ENCODE measurements at regions not wholly inside any gene's neighbourhood (a gene's known extent, or its start where the extent isn't known, plus 50 kb on each side); places are given as distances from the start of the nearest gene placed in this dataset.
"Not testable (repeated sequence)": the region's sequence is repeated elsewhere in the genome, so short reads cannot be mapped to it uniquely, and the experiment has no call there.

- no peak for ATAC-seq (ENCODE audit: low read depth)
- H3K4me1 Mint-ChIP-seq: no peaks in the 10 kb centered on the region
- H3K36me3 Mint-ChIP-seq: no peaks in the 10 kb centered on the region
Observed at GRCh38 chr15:92773340-92773739, 117.8 kb upstream of the FAM174B start.

GRCh38 chr15:92779874-92780273, 120.2 kb upstream of the CHD2 start:
- H3K27ac Mint-ChIP-seq: no peak overlapping the region
- H3K9me3 Mint-ChIP-seq: peaks cover 5% of the 10 kb centered on the region

More at GRCh38 chr15:92773340-92773739, 117.8 kb upstream of the FAM174B start:
- H3K4me3 Mint-ChIP-seq: no peak overlapping the region
- DNase-seq (ENCODE audit: low spot score in 2 of 2): no peak
- H3K9me3 Mint-ChIP-seq: no peaks in the 10 kb centered on the region
- H3K27me3 Mint-ChIP-seq: no peaks in the 10 kb centered on the region
- no peak overlapping the region for H3K27ac Mint-ChIP-seq

GRCh38 chr15:92780843-92781242, 119.3 kb upstream of the CHD2 start:
- Mint-ChIP-seq H3K36me3 (peaks cover 7% of the 10 kb centered on the region), H3K9me3 (peaks cover 5% of the 10 kb centered on the region), H3K27ac (no peak overlapping the region), H3K27me3 (no peaks in the 10 kb centered on the region), H3K4me1 (no peaks in the 10 kb centered on the region), H3K4me3 (no peak overlapping the region)
- DNase-seq (ENCODE audit: low spot score in 2 of 2): no peak
- ATAC-seq (ENCODE audit: low read depth): no peak

More at GRCh38 chr15:92779874-92780273, 120.2 kb upstream of the CHD2 start:
- H3K27me3 Mint-ChIP-seq: no peaks in the 10 kb centered on the region
- DNase-seq (ENCODE audit: low spot score in 2 of 2) (no peak), ATAC-seq (ENCODE audit: low read depth) (no peak)
- H3K36me3 Mint-ChIP-seq: peaks cover 7% of the 10 kb centered on the region
- H3K4me1 Mint-ChIP-seq: no peaks in the 10 kb centered on the region
- no peak overlapping the region for H3K4me3 Mint-ChIP-seq

GRCh38 chr15:92781925-92782453, 118.1 kb upstream of the CHD2 start:
- Mint-ChIP-seq H3K4me1 (no peaks in the 10 kb centered on the region), H3K27ac (no peak overlapping the region), H3K36me3 (peaks cover 8% of the 10 kb centered on the region), H3K9me3 (peaks cover 5% of the 10 kb centered on the region), H3K27me3 (no peaks in the 10 kb centered on the region), H3K4me3 (no peak overlapping the region)
- DNase-seq (ENCODE audit: low spot score in 2 of 2) (no peak), ATAC-seq (ENCODE audit: low read depth) (no peak)

GRCh38 chr15:92787116-92787515, 113.0 kb upstream of the CHD2 start:
- ATAC-seq (ENCODE audit: low read depth) (no peak), DNase-seq (ENCODE audit: low spot score in 2 of 2) (no peak)
- peaks cover 3% of the 10 kb centered on the region for H3K36me3 Mint-ChIP-seq
- H3K27me3 Mint-ChIP-seq: no peaks in the 10 kb centered on the region
- no peak overlapping the region for H3K4me3 Mint-ChIP-seq
- H3K9me3 Mint-ChIP-seq: peaks cover 2% of the 10 kb centered on the region
- H3K27ac Mint-ChIP-seq: no peak overlapping the region
- no peaks in the 10 kb centered on the region for H3K4me1 Mint-ChIP-seq

- H3K27me3 Mint-ChIP-seq: no peaks in the 10 kb centered on the region
- no peak overlapping the region for H3K4me3 Mint-ChIP-seq
- H3K36me3 Mint-ChIP-seq: peaks cover 3% of the 10 kb centered on the region
- peaks cover 2% of the 10 kb centered on the region for H3K9me3 Mint-ChIP-seq
- ATAC-seq (ENCODE audit: low read depth): no peak
- no peaks in the 10 kb centered on the region for H3K4me1 Mint-ChIP-seq
- H3K27ac Mint-ChIP-seq: no peak overlapping the region
- DNase-seq (ENCODE audit: low spot score in 2 of 2): no peak
Observed at GRCh38 chr15:92788196-92788595, 111.9 kb upstream of the CHD2 start.

GRCh38 chr15:92788793-92789192, 111.3 kb upstream of the CHD2 start:
- DNase-seq (ENCODE audit: low spot score in 2 of 2); H3K4me1 Mint-ChIP-seq; H3K27ac Mint-ChIP-seq; ATAC-seq (ENCODE audit: low read depth); H3K27me3 Mint-ChIP-seq; H3K36me3 Mint-ChIP-seq; H3K9me3 Mint-ChIP-seq; H3K4me3 Mint-ChIP-seq: not testable (repeated sequence)

GRCh38 chr15:92796161-92796611, 103.9 kb upstream of the CHD2 start:
- H3K27me3 Mint-ChIP-seq: no peaks in the 10 kb centered on the region
- H3K27ac Mint-ChIP-seq: no peak overlapping the region
- H3K36me3 Mint-ChIP-seq: no peaks in the 10 kb centered on the region
- no peaks in the 10 kb centered on the region for H3K9me3 Mint-ChIP-seq
- DNase-seq (ENCODE audit: low spot score in 2 of 2) (no peak), ATAC-seq (ENCODE audit: low read depth) (no peak)
- no peak overlapping the region for H3K4me3 Mint-ChIP-seq
- H3K4me1 Mint-ChIP-seq: peaks cover 6% of the 10 kb centered on the region

- peak; percentile 37 to 74 for DNase-seq (ENCODE audit: low spot score in 2 of 2)
- Mint-ChIP-seq H3K27ac (peak overlapping the region; percentile 85), H3K4me1 (peaks cover 8% of the 10 kb centered on the region), H3K4me3 (no peak overlapping the region), H3K36me3 (no peaks in the 10 kb centered on the region), H3K9me3 (no peaks in the 10 kb centered on the region), H3K27me3 (no peaks in the 10 kb centered on the region)
- ATAC-seq (ENCODE audit: low read depth): peak; percentile 94
Observed at GRCh38 chr15:92797168-92798052, 102.7 kb upstream of the CHD2 start.

- Mint-ChIP-seq H3K27ac (no peak overlapping the region), H3K36me3 (no peaks in the 10 kb centered on the region), H3K4me1 (peaks cover 12% of the 10 kb centered on the region)
Observed at GRCh38 chr15:92800013-92800412, 100.1 kb upstream of the CHD2 start.

GRCh38 chr15:92800416-92801055, 99.6 kb upstream of the CHD2 start:
- not testable (repeated sequence) for H3K36me3 Mint-ChIP-seq; DNase-seq (ENCODE audit: low spot score in 2 of 2); H3K9me3 Mint-ChIP-seq; H3K27ac Mint-ChIP-seq; H3K27me3 Mint-ChIP-seq; ATAC-seq (ENCODE audit: low read depth); H3K4me3 Mint-ChIP-seq
- peaks cover 12% of the 10 kb centered on the region for H3K4me1 Mint-ChIP-seq

More at GRCh38 chr15:92800013-92800412, 100.1 kb upstream of the CHD2 start:
- no peak overlapping the region for H3K4me3 Mint-ChIP-seq
- no peaks in the 10 kb centered on the region for H3K9me3 Mint-ChIP-seq
- H3K27me3 Mint-ChIP-seq: no peaks in the 10 kb centered on the region
- ATAC-seq (ENCODE audit: low read depth): no peak
- no peak for DNase-seq (ENCODE audit: low spot score in 2 of 2)

- not testable (repeated sequence) for H3K9me3 Mint-ChIP-seq; H3K27ac Mint-ChIP-seq; H3K4me3 Mint-ChIP-seq; DNase-seq (ENCODE audit: low spot score in 2 of 2); H3K36me3 Mint-ChIP-seq; H3K27me3 Mint-ChIP-seq; ATAC-seq (ENCODE audit: low read depth)
- H3K4me1 Mint-ChIP-seq: peaks cover 12% of the 10 kb centered on the region
Observed at GRCh38 chr15:92801056-92801773, 98.9 kb upstream of the CHD2 start.

- DNase-seq (ENCODE audit: low spot score in 2 of 2) (no peak), ATAC-seq (ENCODE audit: low read depth) (no peak)
- H3K9me3 Mint-ChIP-seq: no peaks in the 10 kb centered on the region
- H3K4me3 Mint-ChIP-seq: no peak overlapping the region
- H3K27ac Mint-ChIP-seq: no peak overlapping the region
- H3K36me3 Mint-ChIP-seq: peaks cover 1% of the 10 kb centered on the region
- H3K27me3 Mint-ChIP-seq: no peaks in the 10 kb centered on the region
- peaks cover 12% of the 10 kb centered on the region for H3K4me1 Mint-ChIP-seq
Observed at GRCh38 chr15:92801774-92802464, 98.2 kb upstream of the CHD2 start.
